ENCODE measurements at regions not wholly inside any gene's neighbourhood (a gene's known extent, or its start where the extent isn't known, plus 50 kb on each side); places are given as distances from the start of the nearest gene placed in this dataset.

GRCh38 chr3:72320955-72321303 lies 527.3 kb downstream of the SHQ1 start:
- no peak for TF ChIP-seq CTCF (IDR thresholded peaks at IDR 0.05)
- TF ChIP-seq POLR2A (IDR thresholded peaks at IDR 0.05) = no peak

Measured in gastroesophageal sphincter (tissue), 3 donors.